ENCODE measurements at regions not wholly inside any gene's neighbourhood (a gene's known extent, or its start where the extent isn't known, plus 50 kb on each side); places are given as distances from the start of the nearest gene placed in this dataset.

DNA sequence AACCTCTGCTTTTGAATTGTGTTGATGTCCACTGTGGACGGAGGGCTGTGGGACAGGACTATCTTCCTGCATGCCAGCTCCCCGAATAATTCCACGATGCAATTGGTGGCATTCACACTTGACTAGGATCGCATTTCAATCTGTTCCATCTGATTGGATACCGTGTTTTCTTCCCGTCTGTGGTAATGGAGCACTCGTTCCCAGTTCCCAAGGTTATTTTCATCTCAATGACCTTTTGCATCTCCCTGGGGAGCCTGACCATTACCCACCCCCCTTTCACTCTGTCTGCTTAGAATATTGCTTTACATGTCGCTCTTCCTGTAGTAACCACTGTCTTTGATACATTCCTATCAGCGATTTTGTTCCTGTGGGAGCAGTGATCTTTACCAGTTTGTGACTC, 402.2 kb upstream of the WWC1 start:
- no peak for TF ChIP-seq ZFP3 (CRISPR knock-in tag; IDR thresholded peaks at IDR 0.05)
- TF ChIP-seq, protein P1, sequence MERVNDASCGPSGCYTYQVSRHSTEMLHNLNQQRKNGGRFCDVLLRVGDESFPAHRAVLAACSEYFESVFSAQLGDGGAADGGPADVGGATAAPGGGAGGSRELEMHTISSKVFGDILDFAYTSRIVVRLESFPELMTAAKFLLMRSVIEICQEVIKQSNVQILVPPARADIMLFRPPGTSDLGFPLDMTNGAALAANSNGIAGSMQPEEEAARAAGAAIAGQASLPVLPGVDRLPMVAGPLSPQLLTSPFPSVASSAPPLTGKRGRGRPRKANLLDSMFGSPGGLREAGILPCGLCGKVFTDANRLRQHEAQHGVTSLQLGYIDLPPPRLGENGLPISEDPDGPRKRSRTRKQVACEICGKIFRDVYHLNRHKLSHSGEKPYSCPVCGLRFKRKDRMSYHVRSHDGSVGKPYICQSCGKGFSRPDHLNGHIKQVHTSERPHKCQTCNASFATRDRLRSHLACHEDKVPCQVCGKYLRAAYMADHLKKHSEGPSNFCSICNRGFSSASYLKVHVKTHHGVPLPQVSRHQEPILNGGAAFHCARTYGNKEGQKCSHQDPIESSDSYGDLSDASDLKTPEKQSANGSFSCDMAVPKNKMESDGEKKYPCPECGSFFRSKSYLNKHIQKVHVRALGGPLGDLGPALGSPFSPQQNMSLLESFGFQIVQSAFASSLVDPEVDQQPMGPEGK (CRISPR knock-in tag; IDR thresholded peaks at IDR 0.05; ENCODE audit: borderline replicate concordance), result no peak
- TF ChIP-seq ISL1 (CRISPR knock-in tag; IDR thresholded peaks at IDR 0.05), result no peak
- TF ChIP-seq CSDC2 (CRISPR knock-in tag; IDR thresholded peaks at IDR 0.05), result no peak
- no peak for TF ChIP-seq PPARA (CRISPR knock-in tag; IDR thresholded peaks at IDR 0.05; ENCODE audit: borderline replicate concordance)
- TF ChIP-seq TCF4 (CRISPR knock-in tag; IDR thresholded peaks at IDR 0.05; ENCODE audit: borderline replicate concordance), result no peak
- TF ChIP-seq ZFP30 (CRISPR knock-in tag; IDR thresholded peaks at IDR 0.05), result no peak

Data from SK-N-SH treated with all-trans-retinoic acid at 6 μM for 48 hours (cell line).